HCT116 (cell line): ENCODE measurements at regions not wholly inside any gene's neighbourhood (a gene's known extent, or its start where the extent isn't known, plus 50 kb on each side); places are given as distances from the start of the nearest gene placed in this dataset.

ENCODE experiments used
- ATAC-seq: fragments of 200-7000 bp; cut with Tn5 transposase; 2 replicates; pipeline ENCODE4 v1.9.1; 2020; ENCODE audit warnings: mild to moderate bottlenecking, moderate library complexity
- BruUV-seq: library from RNA; stranded (reverse); fragments of 400-500 nt; replicated peaks from 2 replicates; lab custom pipeline; 2021; lab: Mats Ljungman, UMichigan
- CTCF ChIA-PET: fragments of 300-600 bp; sonication (Branson Sonifier 250); formaldehyde crosslinking; loops from one replicate; lab custom pipeline; 2021; ENCODE audit warnings: antibody characterized with exemption; lab: Charles Lee
- POLR2A ChIA-PET: fragments of 300-600, 350-600 bp; sonication (Branson Sonifier 250); formaldehyde crosslinking; loops from one replicate; lab custom pipeline; 2021; ENCODE audit warnings: antibody characterized with exemption; lab: Charles Lee
- RAD21 ChIA-PET, 2 experiments: fragments of 300-600 bp; sonication (Branson Sonifier 250); formaldehyde crosslinking; loops; one replicate each; lab custom pipeline; 2023; ENCODE audit warnings: low total read pairs in 2 of 2; ENCODE audit not compliant: uncharacterized antibody in 2 of 2, unreplicated experiment in 2 of 2, low non-redundant PET in 1 of 2; lab: Charles Lee
- DNase-seq: peaks from one replicate; pipeline ENCODE4 v3.0.0-alpha.2; 2010; ENCODE audit warnings: low read depth, low spot score
- H2AFZ ChIP-seq: fragments of 200-600 bp; shearing (Covaris generic), sonication (generic); 2 replicates; pipeline ENCODE4 v1.6.1; 2017; ENCODE audit warnings: low read depth, mixed run types, mixed read lengths, antibody characterized with exemption, low read length; ENCODE audit not compliant: poor library complexity, severe bottlenecking
- H3K27ac ChIP-seq: 2 replicates; pipeline ENCODE4 v1.5.1; 2012; ENCODE audit warnings: low read depth, low read length
- H3K27me3 ChIP-seq: fragments of 200-600 bp; sonication (generic); 2 replicates; pipeline ENCODE4 v1.6.1; 2016; ENCODE audit warnings: mixed run types, low read length, mixed read lengths; ENCODE audit not compliant: insufficient read depth
- H3K36me3 ChIP-seq, 2 experiments: fragments of 200-500 bp in 1 of 2; fragments of 200-600 bp in 1 of 2; sonication (Bioruptor generic) in 1 of 2; sonication (generic) in 1 of 2; 2 replicates each; pipeline versions ENCODE4 v1.5.1 to v1.6.1; 2014 to 2016; ENCODE audit warnings: low read length in 2 of 2, inconsistent platforms in 1 of 2, mixed read lengths in 1 of 2, mixed run types in 1 of 2; ENCODE audit not compliant: insufficient read depth in 2 of 2, control insufficient read depth in 1 of 2
- H3K4me1 ChIP-seq, 2 experiments: fragments of 200-600 bp in 1 of 2; sonication (generic) in 1 of 2; 2 replicates each; pipeline versions ENCODE4 v1.5.1 to v1.6.1; 2012 to 2017; ENCODE audit warnings: low read length in 2 of 2, inconsistent platforms in 1 of 2, mild to moderate bottlenecking in 1 of 2, mixed read lengths in 1 of 2, mixed run types in 1 of 2, moderate library complexity in 1 of 2; ENCODE audit not compliant: insufficient read depth in 2 of 2, control insufficient read depth in 1 of 2
- H3K4me2 ChIP-seq: fragments of 200-600 bp; sonication (generic); 2 replicates; pipeline ENCODE4 v1.6.1; 2017; ENCODE audit warnings: mixed run types, low read length, mixed read lengths
- H3K4me3 ChIP-seq, 2 experiments: fragments of 200-600 bp in 1 of 2; sonication (generic) in 1 of 2; replicated peaks in 1 of 2; 2 replicates each; pipeline ENCODE4 v1.5.1; 2011 to 2016; ENCODE audit warnings: low read length in 2 of 2, control low read depth in 1 of 2, low read depth in 1 of 2, mild to moderate bottlenecking in 1 of 2, mixed read lengths in 1 of 2, mixed run types in 1 of 2
- H3K79me2 ChIP-seq: fragments of 200-600 bp; sonication (generic); 2 replicates; pipeline ENCODE4 v1.6.1; 2017; ENCODE audit warnings: mild to moderate bottlenecking, mixed run types, low read length, moderate library complexity, mixed read lengths; ENCODE audit not compliant: insufficient read depth
- H3K9ac ChIP-seq: fragments of 200-600 bp; sonication (generic); 2 replicates; pipeline ENCODE4 v1.6.1; 2016; ENCODE audit warnings: low read length, mixed read lengths
- H3K9me2 ChIP-seq: fragments of 200-600 bp; sonication (generic), shearing (Covaris generic); 2 replicates; pipeline ENCODE4 v1.6.1; 2017; ENCODE audit warnings: mixed run types, mild to moderate bottlenecking, moderate library complexity; ENCODE audit not compliant: insufficient read depth
- H3K9me3 ChIP-seq, 2 experiments: fragments of 200-500 bp in 1 of 2; fragments of 200-600 bp in 1 of 2; sonication (Bioruptor generic) in 1 of 2; sonication (generic) in 1 of 2; 2 replicates each; pipeline ENCODE4 v1.6.1; 2014 to 2017; ENCODE audit warnings: low read length in 2 of 2, mixed read lengths in 2 of 2, inconsistent platforms in 1 of 2, low read depth in 1 of 2, mild to moderate bottlenecking in 1 of 2, mixed run types in 1 of 2, moderate library complexity in 1 of 2; ENCODE audit not compliant: control insufficient read depth in 1 of 2, insufficient read depth in 1 of 2
- H4K20me1 ChIP-seq: fragments of 200-600 bp; sonication (generic), shearing (Covaris generic); 2 replicates; pipeline ENCODE4 v1.6.1; 2017; ENCODE audit warnings: mixed run types, mild to moderate bottlenecking, moderate library complexity; ENCODE audit not compliant: insufficient read depth
- CBX3 ChIP-seq: IDR thresholded peaks from 2 replicates; pipeline ENCODE4 v1.6.1; 2012; ENCODE audit warnings: low read depth
- CEBPB ChIP-seq: IDR thresholded peaks from 2 replicates; pipeline ENCODE4 v1.6.1; 2012; ENCODE audit warnings: low read depth
- EGR1 ChIP-seq: IDR thresholded peaks from 2 replicates; pipeline ENCODE4 v1.6.1; 2012; ENCODE audit warnings: low read depth
- ELF1 ChIP-seq: IDR thresholded peaks from 2 replicates; pipeline ENCODE4 v1.6.1; 2012; ENCODE audit warnings: low read depth, borderline replicate concordance
- EZH2 ChIP-seq: fragments of 200-600 bp; sonication (generic); IDR thresholded peaks from 2 replicates; pipeline ENCODE4 v1.6.1; 2017; ENCODE audit warnings: antibody characterized with exemption, mixed run types
- EZH2phosphoT487 ChIP-seq: fragments of 200-600 bp; IDR thresholded peaks from 2 replicates; pipeline ENCODE4 v1.6.1; 2018; ENCODE audit warnings: antibody characterized with exemption, borderline replicate concordance
- FOSL1 ChIP-seq: IDR thresholded peaks from 2 replicates; pipeline ENCODE4 v1.6.1; 2012; ENCODE audit warnings: low read depth
- JUND ChIP-seq: IDR thresholded peaks from 2 replicates; pipeline ENCODE4 v1.6.1; 2012
- POLR2A ChIP-seq: IDR thresholded peaks from 2 replicates; pipeline ENCODE4 v1.7.0; 2011; ENCODE audit warnings: borderline replicate concordance; ENCODE audit not compliant: insufficient read depth, insufficient read length; ENCODE audit errors: extremely low read depth
- SIN3A ChIP-seq: IDR thresholded peaks from 2 replicates; pipeline ENCODE4 v1.6.1; 2012; ENCODE audit warnings: low read depth
- SRF ChIP-seq: IDR thresholded peaks from 2 replicates; pipeline ENCODE4 v1.6.1; 2012; ENCODE audit warnings: low read depth
- TCF7L2 ChIP-seq: IDR thresholded peaks from 2 replicates; pipeline ENCODE4 v1.7.0; 2011; ENCODE audit warnings: borderline replicate concordance, inconsistent platforms; ENCODE audit not compliant: insufficient read depth, insufficient read length; ENCODE audit errors: extremely low read depth
- YY1 ChIP-seq: IDR thresholded peaks from 2 replicates; pipeline ENCODE4 v1.6.1; 2011; ENCODE audit warnings: low read length, low read depth, moderate library complexity, mild to moderate bottlenecking; ENCODE audit not compliant: insufficient replicate concordance; ENCODE audit errors: extremely low read depth
- ZFX ChIP-seq: fragments of 450-650 bp; IDR thresholded peaks from 2 replicates; pipeline ENCODE4 v1.6.1; 2017
- ZNF274 ChIP-seq: fragments of 200-500 bp; sonication (Bioruptor generic); IDR thresholded peaks from 2 replicates; pipeline ENCODE4 v1.6.1; 2014; ENCODE audit warnings: mild to moderate bottlenecking, low read depth, low read length, inconsistent platforms
- intact Hi-C: fragments of 100-400 bp; cut with micrococcal nuclease; formaldehyde crosslinking; loops from 2 replicates; pipeline ENCODE4 v1.10.0; 2022
- TF ChIP-seq, protein P1 (sequence below): IDR thresholded peaks from 2 replicates; pipeline ENCODE4 v1.6.1; 2012
- TF ChIP-seq, protein P2 (sequence below): IDR thresholded peaks from 2 replicates; pipeline ENCODE4 v1.6.1; 2012
- TF ChIP-seq, protein P3 (sequence below): IDR thresholded peaks from 2 replicates; pipeline ENCODE4 v1.6.1; 2011; ENCODE audit warnings: mild to moderate bottlenecking, low read length, moderate library complexity; ENCODE audit not compliant: insufficient replicate concordance; ENCODE audit errors: extremely low read depth
- TF ChIP-seq, protein P4 (sequence below): IDR thresholded peaks from 2 replicates; pipeline ENCODE4 v1.6.1; 2012; ENCODE audit warnings: low read depth
- TF ChIP-seq, protein P5 (sequence below), 3 experiments: fragments of 200-600 bp in 1 of 3; sonication (generic) in 1 of 3; IDR thresholded peaks in 2 of 3; conservative IDR thresholded peaks in 1 of 3; 2 replicates each; pipeline ENCODE4 v1.5.1; 2012 to 2017; ENCODE audit warnings: low read depth in 2 of 3, low read length in 2 of 3, antibody characterized with exemption in 1 of 3, borderline replicate concordance in 1 of 3, control low read depth in 1 of 3, mild to moderate bottlenecking in 1 of 3, mixed read lengths in 1 of 3, mixed run types in 1 of 3, moderate library complexity in 1 of 3; ENCODE audit not compliant: insufficient read depth in 1 of 3

DNA sequence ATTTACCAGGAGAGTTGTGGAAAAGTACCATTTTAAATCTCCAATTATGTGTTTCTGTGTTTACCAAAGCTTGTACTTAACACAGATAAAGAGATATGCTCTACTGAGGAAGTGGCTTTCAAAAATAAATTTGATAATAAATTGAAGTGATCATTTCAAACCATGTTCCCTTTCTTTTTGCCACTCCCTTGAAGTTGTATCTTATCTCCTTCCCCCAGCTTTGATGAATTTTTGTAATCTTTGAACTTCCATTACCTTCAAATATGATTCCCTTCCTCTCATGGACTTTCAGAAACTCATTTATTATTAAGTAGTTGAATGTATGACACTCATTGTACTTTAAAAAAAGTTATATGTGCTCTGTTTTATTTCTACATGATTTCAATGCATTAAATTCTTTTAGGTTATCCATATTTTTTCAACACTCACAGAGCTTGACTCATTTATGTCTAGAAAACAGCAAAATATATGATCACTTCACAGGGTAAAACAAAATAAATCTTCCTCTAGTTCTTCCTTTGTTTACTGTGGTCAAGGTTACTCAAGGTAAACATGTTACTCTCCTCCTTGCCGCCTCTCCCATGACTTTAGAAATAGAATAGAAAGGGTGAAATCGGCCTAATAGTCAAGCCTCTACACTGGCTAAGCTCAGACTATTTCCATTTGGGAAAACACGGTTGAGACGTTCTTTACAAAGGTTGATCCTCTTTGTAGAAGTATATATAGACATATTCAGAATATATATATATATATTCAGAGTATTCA is 251.2 kb upstream of the SPRY2 start:
- H3K27me3 ChIP-seq = no peaks in the 10 kb centered on the region
- H3K9me3 ChIP-seq = no peaks in the 10 kb centered on the region; a peak in 1 of 4 replicates
- no peak overlapping the region for H2AFZ ChIP-seq
- no peak overlapping the region for H3K4me2 ChIP-seq
- H3K9me2 ChIP-seq = no peaks in the 10 kb centered on the region
- no TSS peak for BruUV-seq
- DNase-seq = no peak
- intact Hi-C loops = no loop called here
- no peak overlapping the region for H3K9ac ChIP-seq
- POLR2A ChIA-PET = no interaction called here
- no peaks in the 10 kb centered on the region for H3K4me1 ChIP-seq
- H3K4me3 ChIP-seq = no peak overlapping the region
- RAD21 ChIA-PET = no interaction called here
- H3K27ac ChIP-seq = no peak overlapping the region
- no peak for ATAC-seq
- no peaks in the 10 kb centered on the region for H3K79me2 ChIP-seq
- CTCF ChIA-PET = no interaction called here
- H4K20me1 ChIP-seq = no peaks in the 10 kb centered on the region
- no peaks in the 10 kb centered on the region for H3K36me3 ChIP-seq
- TF ChIP-seq EZH2 (no peak), YY1 (no peak), EZH2phosphoT487 (no peak), TCF7L2 (no peak), SRF (no peak), ELF1 (no peak), ZNF274 (no peak), CBX3 (no peak), EGR1 (no peak), CEBPB (no peak), SIN3A (no peak), POLR2A (no peak), ZFX (no peak), FOSL1 (no peak), JUND (no peak)
- TF ChIP-seq, protein P1, sequence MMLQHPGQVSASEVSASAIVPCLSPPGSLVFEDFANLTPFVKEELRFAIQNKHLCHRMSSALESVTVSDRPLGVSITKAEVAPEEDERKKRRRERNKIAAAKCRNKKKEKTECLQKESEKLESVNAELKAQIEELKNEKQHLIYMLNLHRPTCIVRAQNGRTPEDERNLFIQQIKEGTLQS = no peak
- TF ChIP-seq, protein P2, sequence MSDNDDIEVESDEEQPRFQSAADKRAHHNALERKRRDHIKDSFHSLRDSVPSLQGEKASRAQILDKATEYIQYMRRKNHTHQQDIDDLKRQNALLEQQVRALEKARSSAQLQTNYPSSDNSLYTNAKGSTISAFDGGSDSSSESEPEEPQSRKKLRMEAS = no peak
- TF ChIP-seq, protein P3, sequence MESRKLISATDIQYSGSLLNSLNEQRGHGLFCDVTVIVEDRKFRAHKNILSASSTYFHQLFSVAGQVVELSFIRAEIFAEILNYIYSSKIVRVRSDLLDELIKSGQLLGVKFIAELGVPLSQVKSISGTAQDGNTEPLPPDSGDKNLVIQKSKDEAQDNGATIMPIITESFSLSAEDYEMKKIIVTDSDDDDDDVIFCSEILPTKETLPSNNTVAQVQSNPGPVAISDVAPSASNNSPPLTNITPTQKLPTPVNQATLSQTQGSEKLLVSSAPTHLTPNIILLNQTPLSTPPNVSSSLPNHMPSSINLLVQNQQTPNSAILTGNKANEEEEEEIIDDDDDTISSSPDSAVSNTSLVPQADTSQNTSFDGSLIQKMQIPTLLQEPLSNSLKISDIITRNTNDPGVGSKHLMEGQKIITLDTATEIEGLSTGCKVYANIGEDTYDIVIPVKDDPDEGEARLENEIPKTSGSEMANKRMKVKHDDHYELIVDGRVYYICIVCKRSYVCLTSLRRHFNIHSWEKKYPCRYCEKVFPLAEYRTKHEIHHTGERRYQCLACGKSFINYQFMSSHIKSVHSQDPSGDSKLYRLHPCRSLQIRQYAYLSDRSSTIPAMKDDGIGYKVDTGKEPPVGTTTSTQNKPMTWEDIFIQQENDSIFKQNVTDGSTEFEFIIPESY = no peak
- TF ChIP-seq, protein P4, sequence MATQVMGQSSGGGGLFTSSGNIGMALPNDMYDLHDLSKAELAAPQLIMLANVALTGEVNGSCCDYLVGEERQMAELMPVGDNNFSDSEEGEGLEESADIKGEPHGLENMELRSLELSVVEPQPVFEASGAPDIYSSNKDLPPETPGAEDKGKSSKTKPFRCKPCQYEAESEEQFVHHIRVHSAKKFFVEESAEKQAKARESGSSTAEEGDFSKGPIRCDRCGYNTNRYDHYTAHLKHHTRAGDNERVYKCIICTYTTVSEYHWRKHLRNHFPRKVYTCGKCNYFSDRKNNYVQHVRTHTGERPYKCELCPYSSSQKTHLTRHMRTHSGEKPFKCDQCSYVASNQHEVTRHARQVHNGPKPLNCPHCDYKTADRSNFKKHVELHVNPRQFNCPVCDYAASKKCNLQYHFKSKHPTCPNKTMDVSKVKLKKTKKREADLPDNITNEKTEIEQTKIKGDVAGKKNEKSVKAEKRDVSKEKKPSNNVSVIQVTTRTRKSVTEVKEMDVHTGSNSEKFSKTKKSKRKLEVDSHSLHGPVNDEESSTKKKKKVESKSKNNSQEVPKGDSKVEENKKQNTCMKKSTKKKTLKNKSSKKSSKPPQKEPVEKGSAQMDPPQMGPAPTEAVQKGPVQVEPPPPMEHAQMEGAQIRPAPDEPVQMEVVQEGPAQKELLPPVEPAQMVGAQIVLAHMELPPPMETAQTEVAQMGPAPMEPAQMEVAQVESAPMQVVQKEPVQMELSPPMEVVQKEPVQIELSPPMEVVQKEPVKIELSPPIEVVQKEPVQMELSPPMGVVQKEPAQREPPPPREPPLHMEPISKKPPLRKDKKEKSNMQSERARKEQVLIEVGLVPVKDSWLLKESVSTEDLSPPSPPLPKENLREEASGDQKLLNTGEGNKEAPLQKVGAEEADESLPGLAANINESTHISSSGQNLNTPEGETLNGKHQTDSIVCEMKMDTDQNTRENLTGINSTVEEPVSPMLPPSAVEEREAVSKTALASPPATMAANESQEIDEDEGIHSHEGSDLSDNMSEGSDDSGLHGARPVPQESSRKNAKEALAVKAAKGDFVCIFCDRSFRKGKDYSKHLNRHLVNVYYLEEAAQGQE = no peak
- TF ChIP-seq, protein P5, sequence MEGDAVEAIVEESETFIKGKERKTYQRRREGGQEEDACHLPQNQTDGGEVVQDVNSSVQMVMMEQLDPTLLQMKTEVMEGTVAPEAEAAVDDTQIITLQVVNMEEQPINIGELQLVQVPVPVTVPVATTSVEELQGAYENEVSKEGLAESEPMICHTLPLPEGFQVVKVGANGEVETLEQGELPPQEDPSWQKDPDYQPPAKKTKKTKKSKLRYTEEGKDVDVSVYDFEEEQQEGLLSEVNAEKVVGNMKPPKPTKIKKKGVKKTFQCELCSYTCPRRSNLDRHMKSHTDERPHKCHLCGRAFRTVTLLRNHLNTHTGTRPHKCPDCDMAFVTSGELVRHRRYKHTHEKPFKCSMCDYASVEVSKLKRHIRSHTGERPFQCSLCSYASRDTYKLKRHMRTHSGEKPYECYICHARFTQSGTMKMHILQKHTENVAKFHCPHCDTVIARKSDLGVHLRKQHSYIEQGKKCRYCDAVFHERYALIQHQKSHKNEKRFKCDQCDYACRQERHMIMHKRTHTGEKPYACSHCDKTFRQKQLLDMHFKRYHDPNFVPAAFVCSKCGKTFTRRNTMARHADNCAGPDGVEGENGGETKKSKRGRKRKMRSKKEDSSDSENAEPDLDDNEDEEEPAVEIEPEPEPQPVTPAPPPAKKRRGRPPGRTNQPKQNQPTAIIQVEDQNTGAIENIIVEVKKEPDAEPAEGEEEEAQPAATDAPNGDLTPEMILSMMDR (IDR thresholded peaks at IDR 0.05 in 2 of 3, conservative IDR thresholded peaks at IDR 0.05 in 1 of 3; ENCODE audit: borderline replicate concordance in 1 of 3, insufficient read depth in 1 of 3, low read depth in 2 of 3, low read length in 2 of 3) = no peak
- TF ChIP-seq, all 23 proteins: peak for 0
